Subcutaneous abdominal adipose tissue (tissue), 5 donors: ENCODE measurements at regions not wholly inside any gene's neighbourhood (a gene's known extent, or its start where the extent isn't known, plus 50 kb on each side); places are given as distances from the start of the nearest gene placed in this dataset.
"Not testable (repeated sequence)": the region's sequence is repeated elsewhere in the genome, so short reads cannot be mapped to it uniquely, and the experiment has no call there.

Experiments used
- H3K27ac ChIP-seq: one replicate; pipeline ENCODE4 v1.7.0; 2013; ENCODE audit warnings: low read depth, mild to moderate bottlenecking, inconsistent platforms, low read length, moderate library complexity
- H3K27me3 ChIP-seq, 5 donors: one replicate each; pipeline ENCODE4 v1.7.0; 2013; ENCODE audit warnings: low read length in 5 of 5, inconsistent platforms in 1 of 5; ENCODE audit not compliant: control insufficient read depth in 5 of 5, insufficient read depth in 4 of 5
- H3K36me3 ChIP-seq, 5 donors: one replicate each; pipeline ENCODE4 v1.7.0; 2013; ENCODE audit warnings: low read length in 5 of 5; ENCODE audit not compliant: control insufficient read depth in 5 of 5, insufficient read depth in 5 of 5
- H3K4me1 ChIP-seq, 5 donors: one replicate each; pipeline ENCODE4 v1.7.0; 2013; ENCODE audit warnings: low read length in 5 of 5, mild to moderate bottlenecking in 3 of 5, moderate library complexity in 1 of 5; ENCODE audit not compliant: control insufficient read depth in 5 of 5, insufficient read depth in 5 of 5
- H3K4me3 ChIP-seq, 5 donors: one replicate each; pipeline ENCODE4 v1.7.0; 2013; ENCODE audit warnings: low read length in 5 of 5, low read depth in 1 of 5
- H3K9ac ChIP-seq, 5 donors: one replicate each; pipeline ENCODE4 v1.7.0; 2013; ENCODE audit warnings: low read length in 5 of 5, mild to moderate bottlenecking in 4 of 5, moderate library complexity in 3 of 5
- H3K9me3 ChIP-seq, 5 donors: one replicate each; pipeline ENCODE4 v1.7.0; 2013; ENCODE audit warnings: low read length in 5 of 5; ENCODE audit not compliant: control insufficient read depth in 5 of 5
- donor health status: healthy.
- donor health status: healthy.
- donor health status: healthy.
- donor health status: healthy.
- donor health status: healthy.

- Histone ChIP-seq H3K36me3 (no peaks in the 10 kb centered on the region), H3K4me1 (no peaks in the 10 kb centered on the region), H3K4me3 (no peak overlapping the region), H3K9ac (no peak overlapping the region), H3K27me3 (no peaks in the 10 kb centered on the region), H3K27ac (no peak overlapping the region), H3K9me3 (peaks cover 3 to 17% (median 12%) of the 10 kb centered on the region in 5 donors)
These were observed 446.7 kb upstream of the TENM3 start for GRCh38 chr4:181796502-181796901.

GRCh38 chr4:181798536-181798935, 444.7 kb upstream of the TENM3 start:
- H3K27ac ChIP-seq = no peak overlapping the region
- H3K4me1 ChIP-seq = no peaks in the 10 kb centered on the region
- H3K9ac ChIP-seq = no peak overlapping the region
- H3K9me3 ChIP-seq = peaks cover 3 to 17% (median 12%) of the 10 kb centered on the region in 5 donors
- H3K36me3 ChIP-seq = no peaks in the 10 kb centered on the region
- no peaks in the 10 kb centered on the region for H3K27me3 ChIP-seq
- no peak overlapping the region for H3K4me3 ChIP-seq

- Histone ChIP-seq H3K27me3 (no peaks in the 10 kb centered on the region), H3K9me3 (peaks cover 3 to 16% (median 12%) of the 10 kb centered on the region in 5 donors), H3K36me3 (no peaks in the 10 kb centered on the region), H3K4me3 (no peak overlapping the region), H3K27ac (no peak overlapping the region), H3K9ac (no peak overlapping the region), H3K4me1 (no peaks in the 10 kb centered on the region)
These were observed 443.6 kb upstream of the TENM3 start for GRCh38 chr4:181799561-181800069.

GRCh38 chr4:181802207-181802606, 441.0 kb upstream of the TENM3 start:
- no peaks in the 10 kb centered on the region for H3K27me3 ChIP-seq
- H3K27ac ChIP-seq = no peak overlapping the region
- H3K4me3 ChIP-seq = no peak overlapping the region

GRCh38 chr4:181807771-181808170, 435.4 kb upstream of the TENM3 start:
- no peak overlapping the region for H3K9ac ChIP-seq
- peaks cover 0 to 2% (median 0%) of the 10 kb centered on the region in 5 donors for H3K9me3 ChIP-seq
- H3K27ac ChIP-seq = no peak overlapping the region
- H3K4me3 ChIP-seq = no peak overlapping the region
- no peaks in the 10 kb centered on the region for H3K4me1 ChIP-seq
- no peaks in the 10 kb centered on the region for H3K27me3 ChIP-seq
- H3K36me3 ChIP-seq = no peaks in the 10 kb centered on the region

More at GRCh38 chr4:181802207-181802606, 441.0 kb upstream of the TENM3 start:
- Histone ChIP-seq H3K9me3 (peaks cover 0 to 2% (median 0%) of the 10 kb centered on the region in 5 donors), H3K9ac (no peak overlapping the region), H3K4me1 (no peaks in the 10 kb centered on the region), H3K36me3 (no peaks in the 10 kb centered on the region)

- Histone ChIP-seq H3K36me3 (no peaks in the 10 kb centered on the region), H3K27me3 (no peaks in the 10 kb centered on the region), H3K4me1 (no peaks in the 10 kb centered on the region), H3K27ac (no peak overlapping the region), H3K9ac (no peak overlapping the region), H3K4me3 (no peak overlapping the region), H3K9me3 (no peaks in the 10 kb centered on the region)
These were observed 432.5 kb upstream of the TENM3 start for GRCh38 chr4:181810711-181811110.

- H3K36me3 ChIP-seq, H3K27ac ChIP-seq, H3K4me3 ChIP-seq, H3K9ac ChIP-seq, H3K9me3 ChIP-seq, H3K27me3 ChIP-seq, H3K4me1 ChIP-seq: not testable (repeated sequence)
These were observed 431.7 kb upstream of the TENM3 start for GRCh38 chr4:181811550-181811949.

GRCh38 chr4:181819946-181820345, 423.3 kb upstream of the TENM3 start:
- H3K9ac ChIP-seq = no peak overlapping the region
- H3K27ac ChIP-seq = no peak overlapping the region
- no peaks in the 10 kb centered on the region for H3K27me3 ChIP-seq
- H3K36me3 ChIP-seq = no peaks in the 10 kb centered on the region
- no peak overlapping the region for H3K4me3 ChIP-seq
- peaks cover 0 to 3% (median 0%) of the 10 kb centered on the region in 5 donors for H3K9me3 ChIP-seq
- H3K4me1 ChIP-seq = no peaks in the 10 kb centered on the region

GRCh38 chr4:181820553-181820952, 422.6 kb upstream of the TENM3 start:
- no peak overlapping the region for H3K27ac ChIP-seq
- no peaks in the 10 kb centered on the region for H3K36me3 ChIP-seq
- H3K9ac ChIP-seq = no peak overlapping the region
- H3K9me3 ChIP-seq = peaks cover 0 to 3% (median 0%) of the 10 kb centered on the region in 5 donors
- no peaks in the 10 kb centered on the region for H3K4me1 ChIP-seq
- H3K27me3 ChIP-seq = no peaks in the 10 kb centered on the region
- H3K4me3 ChIP-seq = no peak overlapping the region

GRCh38 chr4:181821039-181822004, 421.9 kb upstream of the TENM3 start:
- Histone ChIP-seq H3K9ac (no peak overlapping the region), H3K9me3 (peaks cover 0 to 3% (median 0%) of the 10 kb centered on the region in 5 donors), H3K4me3 (no peak overlapping the region), H3K27me3 (no peaks in the 10 kb centered on the region), H3K36me3 (no peaks in the 10 kb centered on the region), H3K4me1 (no peaks in the 10 kb centered on the region), H3K27ac (no peak overlapping the region)
